Nucleus accumbens (tissue), 56 donors: ENCODE measurements at regions not wholly inside any gene's neighbourhood (a gene's known extent, or its start where the extent isn't known, plus 50 kb on each side); places are given as distances from the start of the nearest gene placed in this dataset.
"Not testable (repeated sequence)": the region's sequence is repeated elsewhere in the genome, so short reads cannot be mapped to it uniquely, and the experiment has no call there.

Experiments used
- DNase-seq, 56 donors: peaks; one replicate each; lab custom pipeline; 2025; lab: John Stamatoyannopoulos, UW

- DNase-seq, result not testable (repeated sequence)
Observed at GRCh38 chr3:187890405-187890752, 145.1 kb upstream of the BCL6 start.

DNA sequence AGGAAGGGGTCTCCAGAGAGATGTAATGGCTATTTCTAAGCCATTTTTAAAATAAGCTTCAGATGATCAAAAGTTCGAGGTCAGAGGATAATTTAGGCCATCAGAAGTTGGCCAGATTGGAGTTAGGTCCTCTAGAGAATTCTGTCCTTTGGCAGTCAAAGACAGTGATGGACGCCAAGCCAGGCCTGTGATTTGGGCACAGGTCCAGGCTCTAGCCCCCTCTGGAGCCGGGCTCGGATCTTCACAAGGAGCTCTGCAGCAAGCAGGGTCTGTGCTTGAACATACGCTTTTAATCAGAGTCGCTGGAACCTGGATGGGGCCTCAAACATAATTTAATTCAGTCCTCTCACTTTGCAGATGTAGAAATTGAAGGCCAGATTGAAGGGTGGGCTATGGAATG, 151.4 kb upstream of the BCL6 start:
- no peak for DNase-seq

- no peak for DNase-seq
Observed at GRCh38 chr3:187899246-187899645, 154.0 kb upstream of the BCL6 start.

- no peak for DNase-seq
Observed at GRCh38 chr3:187900993-187901755, 155.9 kb upstream of the BCL6 start.

GRCh38 chr3:187902041-187902471, 156.8 kb upstream of the BCL6 start:
- no peak for DNase-seq

DNA sequence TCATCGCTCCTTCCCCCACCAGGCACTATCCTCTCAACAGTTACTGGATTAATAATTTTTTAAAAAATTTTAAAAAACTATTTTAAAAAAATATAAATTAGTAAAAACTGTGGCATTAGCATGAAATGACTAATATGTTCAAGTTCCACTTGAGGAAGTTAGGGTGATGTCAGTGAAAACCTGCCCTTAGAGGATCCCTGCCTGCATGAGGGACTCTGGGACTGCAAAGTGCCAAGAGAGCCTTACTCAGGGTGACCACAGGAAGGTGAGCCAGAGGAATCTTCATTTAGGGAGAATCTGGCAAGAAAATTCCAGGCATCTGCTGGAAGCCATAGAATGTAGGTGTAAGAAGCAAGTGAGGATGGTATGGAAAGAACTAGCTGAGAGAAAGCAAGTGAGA, 157.7 kb upstream of the BCL6 start:
- DNase-seq, result no peak

DNA sequence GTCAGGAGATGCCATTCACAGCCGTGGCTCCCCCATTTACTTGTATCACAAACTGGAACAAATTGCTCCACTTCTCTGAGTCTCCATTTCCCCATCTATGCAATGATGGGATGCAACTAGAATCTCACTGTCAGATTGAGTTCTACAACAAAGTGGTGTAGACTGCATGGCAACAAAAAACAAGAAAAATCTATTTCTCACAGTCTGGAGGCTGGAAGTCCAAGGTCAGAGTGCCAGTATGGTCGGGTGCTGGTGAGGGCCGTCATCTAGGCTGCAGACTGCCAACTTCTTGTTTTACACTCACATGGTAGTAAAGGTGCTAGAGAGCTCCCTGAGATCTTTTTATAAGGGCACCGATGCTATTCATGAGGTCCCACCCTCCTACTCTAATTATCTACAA, 158.4 kb upstream of the BCL6 start:
- DNase-seq, result no peak

DNA sequence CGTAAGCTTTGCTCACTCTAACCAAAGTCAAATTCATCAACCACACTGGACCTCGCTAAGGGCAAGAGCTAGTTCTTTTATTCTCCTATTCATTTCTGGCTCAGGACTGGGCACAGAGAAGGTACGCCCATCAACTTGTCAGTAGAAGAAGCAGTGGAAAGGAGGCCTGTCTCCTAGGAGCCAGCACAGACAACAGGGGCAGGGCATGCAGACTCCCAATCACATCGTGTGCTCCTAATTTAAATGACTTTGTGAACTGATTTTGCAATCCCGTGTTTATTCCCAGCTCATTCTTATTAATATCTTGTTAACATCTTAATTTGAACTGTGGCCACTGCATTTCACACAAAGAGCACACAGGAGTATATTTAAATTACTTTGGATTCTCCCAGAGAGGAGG, 161.1 kb upstream of the BCL6 start:
- DNase-seq, result peak in 1 of 56 donors; percentile 2

DNA sequence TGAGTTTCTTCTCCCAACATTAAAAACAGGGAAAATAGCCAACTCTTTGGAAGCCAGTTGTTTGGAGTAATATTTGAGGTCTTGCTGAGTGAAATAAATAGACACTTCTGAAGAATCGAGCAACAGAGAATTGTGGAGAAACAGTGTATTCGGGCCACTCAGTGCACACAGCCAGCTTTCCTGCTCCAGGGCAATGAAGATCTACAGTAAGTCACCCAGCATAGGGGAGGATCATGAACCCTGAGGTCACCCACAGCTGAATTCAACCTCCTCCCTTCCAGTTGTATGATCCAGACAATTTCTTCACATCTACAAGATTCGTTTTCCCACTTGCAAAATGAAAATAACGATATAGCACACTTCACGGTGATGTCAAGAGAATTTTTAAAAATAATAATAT, 161.7 kb upstream of the BCL6 start:
- DNase-seq, result no peak

- DNase-seq, result no peak
Observed at GRCh38 chr3:187909866-187910265, 164.6 kb upstream of the BCL6 start.

DNA sequence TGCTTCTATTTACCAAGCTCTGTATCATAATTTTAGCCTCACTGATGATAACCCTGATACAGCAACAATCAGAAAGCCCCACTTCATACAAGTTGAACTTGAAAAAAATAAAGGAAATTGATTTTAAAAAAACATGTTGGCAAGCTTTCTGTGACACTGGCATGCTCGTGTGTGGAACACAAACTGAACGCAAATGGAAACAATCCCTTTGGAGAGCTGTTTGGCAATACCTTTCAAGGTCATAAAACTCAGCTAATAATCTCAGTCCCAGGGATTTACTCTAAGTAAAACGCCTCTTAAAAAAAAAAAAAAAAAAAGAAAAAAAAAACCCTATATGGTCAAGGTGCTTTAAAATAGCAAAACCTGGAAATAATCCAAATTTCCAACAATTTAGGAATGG, 166.7 kb upstream of the BCL6 start:
- DNase-seq, result no peak

GRCh38 chr3:187913617-187914033, 168.4 kb upstream of the BCL6 start:
- no peak for DNase-seq

- DNase-seq, result no peak
Observed at GRCh38 chr3:187914231-187914630, 169.0 kb upstream of the BCL6 start.

- no peak for DNase-seq
Observed at GRCh38 chr3:187916072-187916471, 170.8 kb upstream of the BCL6 start.

GRCh38 chr3:187918081-187918644, 172.9 kb upstream of the BCL6 start:
- DNase-seq, result no peak

DNA sequence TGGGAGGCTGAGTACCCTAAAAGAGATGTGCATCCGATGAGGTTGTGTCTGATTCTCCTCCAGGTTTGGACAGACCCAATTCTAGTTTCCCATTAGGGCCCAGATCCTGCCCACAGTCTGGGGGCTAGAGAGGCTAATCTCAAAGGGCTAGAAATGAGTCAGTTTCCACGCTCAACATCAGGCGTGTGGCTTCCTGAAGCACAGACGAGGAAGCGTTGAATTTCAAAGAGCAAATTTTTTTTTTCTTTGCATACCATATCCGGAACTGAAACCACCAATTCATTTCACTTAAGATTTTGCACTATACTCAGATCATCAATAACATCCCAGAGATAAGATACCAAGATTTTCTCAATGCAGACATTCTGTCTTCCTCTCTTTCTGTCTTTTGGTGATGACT, 173.8 kb upstream of the BCL6 start:
- no peak for DNase-seq

DNA sequence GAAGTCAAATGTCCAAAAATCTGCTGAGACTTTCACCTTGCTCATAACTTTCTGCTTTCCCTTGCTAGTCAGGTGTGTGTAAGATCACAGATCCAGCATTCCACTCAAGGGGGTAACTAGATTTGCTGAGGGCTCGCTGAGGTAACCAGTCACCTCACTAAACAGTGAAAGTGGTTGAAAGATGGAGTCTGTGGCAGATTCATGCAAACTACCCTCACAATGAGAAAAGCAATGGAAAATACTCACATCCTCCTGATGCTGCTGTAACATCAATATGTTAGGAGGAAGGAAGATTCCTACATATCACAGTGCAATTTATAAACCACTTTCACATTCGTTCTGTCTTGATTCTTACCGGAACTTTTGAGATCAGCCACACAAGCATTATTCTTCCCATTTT, 174.3 kb upstream of the BCL6 start:
- no peak for DNase-seq

DNA sequence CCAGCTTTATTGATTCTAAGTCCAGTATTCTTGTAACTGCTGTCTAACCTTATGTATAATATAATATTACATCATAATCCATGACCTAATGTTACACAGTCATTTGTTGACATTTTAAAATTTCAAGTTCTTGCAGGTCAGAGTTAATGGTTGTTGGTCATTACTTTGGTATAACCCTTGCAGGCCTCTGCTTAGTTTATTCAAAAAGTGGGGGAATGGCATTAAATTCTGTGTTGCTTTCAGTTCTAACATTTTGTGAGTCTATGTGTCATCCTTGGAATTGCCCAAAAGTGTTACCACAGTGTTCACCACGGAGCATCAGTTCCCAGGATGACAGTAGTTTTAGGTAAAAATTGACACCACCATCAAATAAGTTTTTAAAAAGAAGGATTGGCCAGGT, 174.8 kb upstream of the BCL6 start:
- DNase-seq, result no peak

DNA sequence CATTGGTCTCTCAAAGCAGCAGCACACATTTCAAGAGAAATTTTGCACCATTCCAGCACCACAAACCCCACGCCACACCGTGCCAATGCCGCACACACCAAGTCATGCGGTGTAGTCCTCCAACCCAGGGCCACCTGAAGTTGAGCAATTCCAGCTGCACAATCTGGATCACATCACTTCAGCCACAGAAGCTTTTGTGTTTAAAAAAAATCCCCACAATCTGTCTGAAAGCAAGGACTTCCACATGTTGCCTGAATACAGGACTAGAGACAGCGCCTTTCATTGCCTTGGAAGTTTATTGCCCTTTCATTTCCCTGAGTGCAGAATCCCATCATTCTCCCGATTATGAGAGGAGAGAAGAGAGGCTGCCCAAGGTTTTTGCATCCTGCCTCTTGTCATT, 175.6 kb upstream of the BCL6 start:
- DNase-seq, result no peak

DNA sequence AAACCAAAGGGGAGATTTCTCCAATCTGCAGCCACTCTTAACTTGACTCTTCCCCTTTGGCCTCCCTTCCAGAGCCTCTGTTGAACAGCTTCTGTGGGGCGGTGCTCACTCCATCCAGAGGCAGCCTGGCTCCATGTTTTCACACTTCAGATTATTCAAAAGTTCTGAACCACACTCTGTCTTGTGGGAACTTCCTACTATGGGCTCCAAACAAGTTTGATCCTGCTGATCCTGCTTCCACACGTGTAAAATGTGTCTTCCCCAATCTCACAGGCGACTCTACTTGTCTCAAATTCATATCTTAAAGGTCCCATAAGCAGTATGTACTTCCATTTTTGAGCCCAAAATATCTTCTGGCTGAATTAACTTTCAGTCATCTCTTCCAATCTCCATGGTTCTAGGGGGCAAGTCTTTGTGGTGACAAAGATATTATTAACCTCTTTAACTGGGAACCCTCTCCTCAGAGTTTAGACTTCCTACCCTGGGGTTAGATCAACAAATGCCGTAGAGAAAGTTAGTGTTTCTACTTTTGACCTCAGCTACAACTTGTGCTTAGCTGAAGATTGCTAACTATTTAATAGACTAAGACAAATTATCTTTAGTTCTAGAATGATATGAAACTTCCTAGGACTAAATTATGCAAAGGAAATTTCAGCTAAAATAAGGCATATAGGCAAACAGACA, 176.3 kb upstream of the BCL6 start:
- DNase-seq, result no peak

GRCh38 chr3:187922704-187923416, 177.6 kb upstream of the BCL6 start:
- DNase-seq, result no peak
